ENCODE measurements at regions not wholly inside any gene's neighbourhood (a gene's known extent, or its start where the extent isn't known, plus 50 kb on each side); places are given as distances from the start of the nearest gene placed in this dataset.

- TF ChIP-seq CTCF (IDR thresholded peaks at IDR 0.05; ENCODE audit: low read length) (peak; percentile 36; the same call in 1 of the 2 replicates), EZH2 (IDR thresholded peaks at IDR 0.05; ENCODE audit: borderline replicate concordance, low read length) (no peak)
These were observed 1725.2 kb downstream of the EFNB2 start for GRCh38 chr13:104810242-104810641.
